ENCODE measurements at regions not wholly inside any gene's neighbourhood (a gene's known extent, or its start where the extent isn't known, plus 50 kb on each side); places are given as distances from the start of the nearest gene placed in this dataset.

DNA sequence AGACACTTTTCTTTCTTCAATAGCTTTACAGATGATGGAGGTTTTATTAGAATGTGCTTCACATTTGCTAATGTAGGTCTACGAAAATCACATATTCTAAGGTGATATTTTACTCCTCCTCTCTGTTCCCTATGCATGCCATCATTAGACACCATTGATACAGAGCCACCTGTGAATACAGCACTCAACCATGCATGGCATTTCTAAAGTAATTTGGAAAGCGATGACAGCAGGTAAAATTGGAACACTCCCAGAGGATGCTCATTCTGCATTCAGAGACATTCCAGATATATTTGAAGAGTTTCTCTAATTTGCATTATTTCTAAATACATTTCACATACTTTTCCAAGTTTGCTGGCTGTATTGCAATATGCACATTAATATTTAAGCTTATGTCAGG is 65.3 kb upstream of the RIT2 start:
- Histone ChIP-seq H3K9me3 (ENCODE audit: insufficient read depth in 2 of 2, low read depth in 1 of 2, low read length in 1 of 2) (no peaks in the 10 kb centered on the region), H3K79me2 (ENCODE audit: control insufficient read depth in 1 of 2, insufficient read depth in 2 of 2, low read length in 2 of 2) (no peaks in the 10 kb centered on the region), H3K4me1 (replicated peaks in 1 of 4; ENCODE audit: control insufficient read depth in 3 of 4, insufficient read depth in 4 of 4, low read length in 3 of 4) (no peaks in the 10 kb centered on the region), H3K4me2 (ENCODE audit: insufficient read depth in 1 of 2, low read depth in 2 of 2, low read length in 2 of 2) (no peak overlapping the region), H4K5ac (ENCODE audit: insufficient read length, low read depth, low read length) (no peak overlapping the region), H2BK15ac (ENCODE audit: low read length) (no peak overlapping the region), H2BK5ac (ENCODE audit: low read depth, low read length) (no peak overlapping the region), H3K23ac (ENCODE audit: insufficient read length) (no peak overlapping the region), H3K56ac (replicated peaks; ENCODE audit: insufficient read length, low read depth, low read length) (no peak overlapping the region), H3K23me2 (ENCODE audit: low read depth, low read length) (no peaks in the 10 kb centered on the region; the same call in 1 of the 2 replicates), H2AK5ac (ENCODE audit: low read depth, low read length) (no peak overlapping the region), H2BK20ac (ENCODE audit: low read length) (no peak overlapping the region), H3K4ac (replicated peaks; ENCODE audit: insufficient read length, low read depth, low read length) (no peak overlapping the region), H4K91ac (replicated peaks; ENCODE audit: insufficient read length, low read length) (no peak overlapping the region), H2BK120ac (replicated peaks; ENCODE audit: low read depth, low read length) (no peak overlapping the region), H3K4me3 (ENCODE audit: extremely low read depth in 1 of 4, insufficient read depth in 2 of 4, low read depth in 3 of 4, low read length in 4 of 4) (no peak overlapping the region), H3K9ac (replicated peaks in 1 of 4; ENCODE audit: extremely low read depth in 1 of 4, low read depth in 3 of 4, low read length in 3 of 4) (no peak overlapping the region), H3K27me3 (replicated peaks in 1 of 4; ENCODE audit: control insufficient read depth in 3 of 4, extremely low read depth in 1 of 4, insufficient read depth in 3 of 4, low read length in 3 of 4) (no peaks in the 10 kb centered on the region), H2AFZ (ENCODE audit: low read length) (no peak overlapping the region), H3K14ac (ENCODE audit: insufficient read length) (no peak overlapping the region), H4K20me1 (replicated peaks in 1 of 2; ENCODE audit: control insufficient read depth in 1 of 2, insufficient read depth in 2 of 2, low read length in 2 of 2) (no peaks in the 10 kb centered on the region), H3K36me3 (ENCODE audit: control insufficient read depth in 2 of 4, insufficient read depth in 4 of 4, low read length in 3 of 4) (no peaks in the 10 kb centered on the region), H2BK12ac (ENCODE audit: low read depth, low read length) (no peak overlapping the region), H3K79me1 (ENCODE audit: low read depth, low read length) (no peaks in the 10 kb centered on the region), H4K8ac (ENCODE audit: extremely low read depth, insufficient read depth, low read length) (no peak overlapping the region), H3K27ac (ENCODE audit: low read depth, low read length) (no peak overlapping the region), H3K18ac (ENCODE audit: extremely low read depth, low read length) (no peak overlapping the region)
- 90% methylated on average over 2 of the region's 2 CpGs; no CpG with 5 or more reads in 1 of the 2 experiments for WGBS, 2 experiments (ENCODE audit: extremely low coverage in 1 of 2, insufficient coverage in 1 of 2, insufficient read length in 1 of 2, insufficient replicate concordance in 2 of 2, low coverage in 1 of 2, low lambda C conversion rate in 2 of 2, missing lambda C conversion rate in 1 of 2)
- DNase-seq (ENCODE audit: low read depth in 1 of 2, low spot score in 2 of 2) = no peak
- TF ChIP-seq SP4 (IDR thresholded peaks at IDR 0.05; ENCODE audit: low read length) = no peak
- TF ChIP-seq RBBP5 (IDR thresholded peaks at IDR 0.05; ENCODE audit: borderline replicate concordance, low read depth, low read length) = no peak
- TF ChIP-seq KDM5A (IDR thresholded peaks at IDR 0.05; ENCODE audit: low read length) = no peak
- no peak for TF ChIP-seq EZH2 (IDR thresholded peaks at IDR 0.05; ENCODE audit: low read depth, low read length, severe bottlenecking)
- no peak for TF ChIP-seq RFX5 (IDR thresholded peaks at IDR 0.05; ENCODE audit: borderline replicate concordance, low read depth, low read length)
- TF ChIP-seq HDAC2 (IDR thresholded peaks at IDR 0.05; ENCODE audit: borderline replicate concordance in 1 of 2, low read depth in 2 of 2, low read length in 2 of 2) = no peak
- TF ChIP-seq MAFK (IDR thresholded peaks at IDR 0.05; ENCODE audit: low read depth, low read length) = no peak
- TF ChIP-seq TEAD4 (IDR thresholded peaks at IDR 0.05; ENCODE audit: low read depth, low read length) = no peak
- TF ChIP-seq GTF2F1 (IDR thresholded peaks at IDR 0.05; ENCODE audit: borderline replicate concordance, low read depth, low read length) = no peak
- ChIA-PET POLR2A (ENCODE audit: partially characterized antibody) (no interaction called here), CTCF (ENCODE audit: partially characterized antibody) (interaction anchor here (1.1 kb wide), 1 partner anchor 8 kb away, joined by 3 read pairs; no protein-coding TSS in a partner anchor)
- no peak for FAIRE-seq

All from H1 (cell line).